GM19025 (cell line): ENCODE measurements at regions not wholly inside any gene's neighbourhood (a gene's known extent, or its start where the extent isn't known, plus 50 kb on each side); places are given as distances from the start of the nearest gene placed in this dataset.

Source experiments
- ATAC-seq: cut with Tn5 transposase; IDR thresholded peaks from one replicate; pipeline ENCODE4 v1.9.1; 2021; ENCODE audit warnings: mild to moderate bottlenecking, low read depth, moderate library complexity; ENCODE audit not compliant: unreplicated experiment

DNA sequence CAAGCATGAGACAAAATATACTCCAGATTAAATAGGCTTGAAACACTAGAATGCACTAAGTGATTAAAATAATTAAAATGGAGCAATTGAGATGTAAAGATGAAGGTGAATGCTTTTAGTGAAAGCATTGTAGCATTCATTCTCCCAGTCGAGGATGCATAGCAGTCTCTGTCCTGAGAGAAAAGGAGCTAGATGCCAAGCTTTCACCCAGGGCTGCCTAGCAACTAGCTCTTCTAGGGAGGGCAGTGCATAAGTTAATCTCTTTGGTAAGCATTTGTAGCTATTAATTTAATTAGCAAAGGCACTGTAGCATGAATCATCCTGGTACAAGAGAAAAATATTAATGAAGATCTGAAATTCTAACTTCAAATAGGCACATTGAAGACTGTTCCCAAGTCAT lies 1014.8 kb downstream of the C4orf33 start:
- no peak for ATAC-seq

DNA sequence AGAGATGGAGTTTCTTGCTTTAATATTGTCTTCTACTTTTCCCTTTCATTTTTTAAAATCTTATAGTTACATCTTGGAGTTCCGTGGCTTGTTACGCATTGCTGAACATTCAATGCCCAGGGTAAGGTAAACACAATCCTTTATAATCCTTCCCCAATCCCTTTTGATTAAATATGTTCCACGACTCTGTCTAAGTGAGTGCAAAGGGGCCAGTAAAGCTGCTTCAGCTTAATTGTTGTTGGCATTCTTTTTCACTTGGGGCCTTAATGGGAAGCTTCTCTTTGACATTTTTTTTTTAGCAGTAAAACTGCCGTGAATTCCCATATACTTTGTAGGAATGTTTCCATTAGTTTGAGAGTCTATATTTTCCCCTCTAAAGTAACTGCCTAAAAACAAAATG lies 1028.1 kb downstream of the C4orf33 start:
- ATAC-seq, result no peak

DNA sequence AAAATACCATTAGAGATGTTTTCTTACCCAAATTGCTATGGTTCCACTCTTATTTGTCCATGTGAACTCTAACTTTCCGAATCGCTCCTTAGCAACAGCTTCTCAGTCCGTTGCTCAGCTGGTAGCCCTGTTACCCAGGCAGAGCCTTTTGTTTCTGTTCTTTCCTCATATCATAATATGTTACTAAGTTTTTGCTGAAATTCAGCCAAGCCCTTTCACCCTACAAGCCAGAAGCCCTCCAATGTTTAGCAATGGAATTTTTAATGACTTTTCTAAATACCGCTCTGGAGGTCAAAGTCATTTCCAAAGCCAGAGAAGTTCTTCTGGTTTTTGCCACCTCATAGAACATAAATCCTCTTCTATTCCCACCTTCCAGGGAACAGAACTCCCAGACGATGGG lies 1029.5 kb downstream of the C4orf33 start:
- no peak for ATAC-seq

DNA sequence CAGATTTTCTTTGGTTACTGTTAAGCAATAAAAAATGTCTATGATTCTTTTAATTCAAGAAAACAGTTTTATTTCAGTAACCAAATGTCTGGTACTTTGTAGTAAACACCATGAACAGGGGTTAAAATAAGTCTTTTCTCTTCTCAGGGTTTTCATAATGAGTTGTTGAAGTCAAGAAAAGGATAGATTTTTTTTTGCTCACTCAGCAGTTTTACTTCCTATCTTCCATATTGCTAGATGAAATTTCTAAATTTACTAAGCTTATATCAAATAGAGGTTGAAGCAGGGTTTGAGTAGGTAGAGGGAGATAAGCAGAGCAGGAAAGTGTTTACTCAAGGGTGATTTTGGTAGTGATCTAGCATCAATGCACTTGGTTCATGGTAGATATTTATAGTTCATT lies 1031.3 kb downstream of the C4orf33 start:
- ATAC-seq, result no peak

DNA sequence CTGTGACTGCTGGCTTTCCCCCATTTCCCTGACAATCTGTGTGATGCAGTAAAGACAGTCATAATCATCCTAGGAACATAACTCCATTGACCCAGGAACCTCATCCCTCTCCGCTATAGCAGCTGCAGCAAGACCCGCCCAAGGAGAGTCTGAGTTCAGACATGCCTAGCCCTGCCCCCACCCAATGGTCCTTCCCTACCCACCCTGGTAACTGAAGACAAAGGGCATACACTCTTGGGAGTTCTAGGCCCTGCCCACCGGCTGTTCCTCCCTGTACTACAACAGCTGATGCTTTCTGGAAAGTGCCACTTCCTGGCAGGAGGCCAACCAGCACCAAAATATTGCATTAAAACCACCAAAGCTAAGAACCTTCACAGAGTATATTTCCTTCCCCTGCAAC lies 1035.6 kb downstream of the C4orf33 start:
- ATAC-seq, result no peak

DNA sequence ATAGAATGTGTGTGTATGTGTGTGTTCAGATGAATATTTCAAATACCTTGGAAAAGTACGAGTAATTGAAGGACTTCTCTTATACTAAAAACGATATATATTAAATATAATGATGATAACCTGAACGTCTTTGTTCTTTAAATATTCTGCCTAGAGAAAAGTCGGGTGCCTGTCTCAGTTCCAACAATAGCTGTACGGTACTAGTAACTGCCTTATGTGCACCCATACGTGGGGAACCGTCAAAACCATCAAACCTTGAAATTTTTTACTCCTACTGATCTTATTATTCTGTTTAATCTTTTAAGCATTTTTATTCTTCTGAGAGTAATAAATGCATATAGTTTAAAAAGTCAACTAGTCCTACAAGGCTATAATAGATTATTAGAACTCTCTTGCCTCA lies 1045.7 kb downstream of the C4orf33 start:
- ATAC-seq, result no peak

DNA sequence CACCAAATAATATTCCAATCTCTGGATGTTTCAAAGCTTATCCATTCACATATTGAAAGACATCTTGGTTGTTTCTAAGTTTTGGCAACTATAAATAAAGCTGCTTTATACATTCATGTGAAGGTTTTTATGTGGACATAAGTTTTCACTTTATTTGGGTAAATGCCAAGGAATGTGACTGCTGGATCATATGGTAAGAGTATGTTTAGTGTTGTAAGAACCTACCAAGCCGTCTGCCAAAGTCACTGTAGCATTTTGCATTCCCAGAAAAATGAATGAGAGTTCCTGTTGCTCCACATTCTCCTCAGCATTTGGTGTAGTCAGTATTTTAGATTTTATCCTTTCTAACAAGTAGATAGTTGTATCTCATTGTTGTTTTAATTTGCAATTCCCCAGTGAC lies 1047.7 kb downstream of the C4orf33 start:
- no peak for ATAC-seq

DNA sequence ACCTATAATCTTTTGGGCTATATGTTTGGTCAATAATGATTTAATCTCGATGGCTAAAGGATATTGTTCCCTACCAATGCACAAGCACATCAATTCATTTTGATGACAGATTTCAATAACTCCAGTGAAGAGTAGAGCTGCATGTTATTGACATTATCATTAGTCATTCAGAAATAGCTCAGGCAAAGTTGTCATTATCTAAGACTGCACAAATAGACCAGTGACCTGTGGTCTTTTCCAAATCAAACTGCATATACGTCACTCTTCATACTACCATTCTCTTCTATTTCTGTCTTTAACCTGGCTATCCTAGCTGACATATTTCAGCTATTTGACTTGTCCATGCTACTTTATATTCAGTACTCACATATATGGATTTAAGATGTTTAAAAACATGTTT lies 1050.8 kb downstream of the C4orf33 start:
- no peak for ATAC-seq

DNA sequence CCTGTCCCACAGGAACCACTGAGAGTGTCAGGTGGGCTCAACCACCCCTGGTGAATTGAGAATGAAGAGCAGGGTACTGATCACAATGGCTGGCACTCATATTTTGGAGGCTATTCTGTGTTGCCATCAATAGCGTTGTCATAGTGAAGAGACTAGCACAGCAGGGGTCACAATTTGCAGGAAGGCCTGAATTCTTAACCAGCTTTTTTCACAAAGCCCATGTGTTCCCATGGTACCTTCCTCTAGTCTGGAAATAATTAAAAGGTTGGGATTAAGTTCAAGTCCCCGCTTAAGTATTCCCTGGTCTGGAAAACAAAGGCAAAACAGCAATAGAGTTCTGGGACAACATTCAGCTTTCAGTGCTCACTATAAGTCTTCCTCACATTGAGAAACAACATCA lies 1051.7 kb downstream of the C4orf33 start:
- ATAC-seq, result no peak

DNA sequence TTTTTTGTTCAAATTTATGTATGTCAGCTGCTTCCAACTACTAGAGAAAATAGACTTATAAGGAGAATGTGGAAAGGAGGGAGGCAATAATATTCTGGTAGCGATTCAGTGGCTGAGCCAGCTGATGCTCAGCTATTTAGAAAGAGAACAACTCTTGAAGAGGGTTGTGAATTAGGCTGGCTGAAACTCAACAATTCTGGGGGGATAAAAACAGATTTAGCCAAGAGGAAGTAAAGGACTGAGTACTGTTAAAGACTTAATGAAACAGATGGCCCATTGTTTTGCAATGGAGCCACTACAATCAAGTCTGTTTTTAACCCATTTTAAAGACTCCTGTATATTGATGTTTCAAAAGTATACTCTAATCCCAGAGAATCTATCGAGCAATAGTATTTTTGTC lies 1058.9 kb downstream of the C4orf33 start:
- ATAC-seq, result no peak

DNA sequence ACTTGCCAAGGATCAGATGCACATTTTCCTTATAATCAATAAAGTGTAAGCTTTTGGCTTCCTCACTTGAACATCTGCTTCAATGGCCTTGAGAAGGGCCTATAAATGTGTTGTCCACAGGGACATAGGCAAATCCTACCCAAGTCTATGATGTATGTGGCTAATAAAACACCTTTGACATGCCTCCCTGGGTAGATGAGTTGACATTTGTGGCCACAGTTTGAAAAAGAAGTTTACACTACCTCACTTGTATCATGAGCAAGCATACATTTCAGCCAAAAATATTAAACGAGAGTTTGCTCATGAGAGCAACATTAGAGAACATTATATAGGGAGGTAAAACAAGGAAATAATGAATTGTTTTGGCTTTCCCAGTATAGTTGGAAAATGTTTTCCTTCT lies 1067.7 kb downstream of the C4orf33 start:
- ATAC-seq, result no peak

DNA sequence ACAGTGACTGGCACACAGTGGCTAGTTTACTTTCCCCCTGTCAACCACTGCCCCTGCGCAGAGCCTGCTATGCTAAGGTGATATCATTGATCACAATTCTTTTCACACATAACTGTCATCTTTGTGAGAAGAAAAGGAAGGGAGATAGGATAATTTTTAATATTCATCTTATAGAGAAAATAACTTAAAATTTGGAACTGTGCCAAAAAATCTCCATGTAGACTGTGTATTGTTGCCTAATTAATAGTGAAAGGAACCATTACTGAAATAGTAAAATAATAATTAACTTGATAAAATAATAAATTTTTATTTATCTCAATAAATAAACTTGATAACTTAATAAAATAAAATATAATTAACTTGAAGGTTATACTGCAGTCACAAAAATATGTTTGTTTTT lies 1069.4 kb downstream of the C4orf33 start:
- no peak for ATAC-seq

DNA sequence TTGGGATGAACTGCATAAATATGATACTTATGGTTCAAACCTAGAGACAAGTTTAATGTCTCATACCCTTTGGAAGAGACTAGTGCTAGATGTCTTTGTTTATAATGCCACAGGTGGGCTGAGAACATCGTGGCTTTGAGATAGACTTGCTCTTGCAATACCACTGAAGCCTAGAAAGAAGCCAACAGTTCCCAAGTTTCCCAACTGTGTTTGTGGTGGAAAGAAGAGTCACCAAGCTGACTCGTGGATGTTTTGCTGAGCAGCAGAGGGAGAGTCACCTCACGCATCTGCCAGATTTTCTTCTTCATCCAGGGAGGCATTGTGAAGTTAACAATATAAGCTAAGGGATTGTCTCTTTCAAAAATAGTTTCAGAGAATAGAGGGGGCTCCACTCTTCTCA lies 1076.2 kb downstream of the C4orf33 start:
- ATAC-seq, result no peak

DNA sequence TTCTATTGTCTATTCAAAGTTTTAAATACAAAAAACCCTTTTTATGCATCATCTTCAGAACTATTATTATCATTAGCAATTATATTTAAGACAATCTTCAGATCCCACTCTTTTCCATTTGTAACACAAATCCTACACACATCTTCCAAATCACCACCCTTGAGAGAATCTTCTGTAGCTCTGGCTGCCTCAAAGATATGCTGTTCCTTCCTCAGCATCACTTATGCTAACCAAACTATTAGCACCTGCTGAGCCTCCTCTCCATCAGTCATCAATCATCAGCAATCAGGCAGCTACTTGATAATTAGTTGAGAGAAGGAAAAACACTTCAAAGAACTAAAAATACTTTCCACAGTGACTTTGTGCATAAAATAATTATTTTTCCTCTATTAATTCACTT lies 1082.2 kb downstream of the C4orf33 start:
- no peak for ATAC-seq

DNA sequence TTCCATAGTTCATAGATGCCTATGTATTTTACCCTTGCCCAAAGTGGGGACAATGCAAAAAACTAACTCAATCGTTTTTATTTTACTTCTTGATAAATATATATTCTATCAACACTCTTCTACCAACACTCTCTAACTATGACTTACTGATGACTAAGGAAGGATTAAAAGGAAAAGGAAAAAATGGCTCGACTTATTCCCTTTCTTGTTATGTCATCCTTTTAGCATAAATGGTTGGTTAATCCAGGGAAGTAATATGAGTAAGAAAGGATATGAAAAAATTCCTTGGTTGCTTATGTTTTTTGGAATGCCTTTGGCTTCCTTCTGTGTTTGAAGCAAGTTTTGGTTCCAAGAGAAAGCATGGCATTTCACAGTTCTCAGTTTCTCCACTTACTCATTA lies 1087.1 kb downstream of the C4orf33 start:
- no peak for ATAC-seq

DNA sequence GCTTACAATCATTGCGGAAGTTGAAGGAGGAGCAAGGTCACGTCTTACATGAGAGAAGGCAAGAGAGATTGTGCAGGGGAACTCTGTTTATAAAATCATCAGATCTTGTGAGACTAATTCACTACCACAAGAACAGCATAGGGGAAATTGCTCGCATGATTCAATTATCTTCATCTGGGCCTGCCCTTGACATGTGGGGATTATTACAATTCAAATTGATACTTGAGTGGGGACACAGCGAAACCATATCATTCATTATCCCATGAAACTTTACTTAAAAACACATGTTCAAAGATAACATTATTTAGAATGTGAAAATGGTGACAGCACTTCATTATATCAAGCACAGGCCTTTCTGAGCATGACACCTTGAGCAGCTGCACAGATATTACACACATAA lies 1087.8 kb downstream of the C4orf33 start:
- no peak for ATAC-seq

DNA sequence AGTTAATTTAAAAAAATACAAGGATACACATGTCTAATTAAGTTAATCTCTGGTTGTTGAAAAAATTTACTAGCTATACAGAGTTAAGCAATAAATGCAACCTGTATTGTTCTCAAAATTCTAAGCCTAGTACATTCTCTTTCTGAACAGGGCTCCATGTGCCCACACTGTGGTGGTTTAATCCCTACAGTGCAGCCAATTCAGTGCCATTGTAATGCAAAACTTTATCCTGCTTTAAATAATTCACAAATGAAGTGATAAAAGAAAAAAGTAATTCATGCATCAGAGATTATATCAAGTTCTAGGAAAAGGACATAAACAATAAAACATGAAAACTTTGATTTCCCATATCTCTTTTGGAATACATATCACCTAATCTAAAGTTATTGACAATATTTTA lies 1089.2 kb downstream of the C4orf33 start:
- no peak for ATAC-seq

DNA sequence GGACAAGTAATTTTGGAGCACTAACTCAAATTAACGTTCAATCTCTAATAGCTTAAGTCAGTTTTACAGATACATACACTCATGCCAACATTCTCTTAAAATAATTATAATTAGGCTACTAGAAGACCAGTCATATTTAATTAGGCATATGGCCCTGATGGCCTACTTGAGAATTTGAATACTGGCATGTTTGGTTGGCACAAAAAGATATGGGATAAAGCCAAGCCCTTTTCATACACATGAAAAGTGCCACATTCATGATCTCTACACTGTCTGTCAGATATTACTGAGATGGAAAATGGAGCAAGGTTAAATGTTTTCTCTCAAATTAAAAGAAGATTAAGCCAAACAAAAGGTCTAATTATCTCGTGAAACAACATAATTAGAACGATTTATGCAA lies 1091.0 kb downstream of the C4orf33 start:
- ATAC-seq, result no peak

DNA sequence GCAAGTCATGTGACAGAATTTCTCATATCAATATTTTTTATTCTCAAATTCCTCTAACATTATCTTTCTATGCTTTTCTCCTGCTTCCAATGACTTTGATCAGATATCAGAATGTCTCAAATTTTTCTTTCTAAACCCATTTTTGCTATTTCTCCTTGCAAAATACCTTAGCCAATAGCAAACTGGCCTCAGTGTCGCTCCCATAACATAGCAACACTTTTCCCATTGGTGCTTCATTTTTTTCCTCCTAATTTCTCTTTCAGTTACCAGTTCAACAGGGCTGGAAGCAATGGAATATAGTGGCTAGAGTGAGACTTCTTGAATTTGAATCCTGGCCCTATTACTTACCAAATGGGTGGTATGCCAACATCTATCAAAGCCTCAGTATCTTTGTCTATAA lies 1091.6 kb downstream of the C4orf33 start:
- ATAC-seq, result no peak

DNA sequence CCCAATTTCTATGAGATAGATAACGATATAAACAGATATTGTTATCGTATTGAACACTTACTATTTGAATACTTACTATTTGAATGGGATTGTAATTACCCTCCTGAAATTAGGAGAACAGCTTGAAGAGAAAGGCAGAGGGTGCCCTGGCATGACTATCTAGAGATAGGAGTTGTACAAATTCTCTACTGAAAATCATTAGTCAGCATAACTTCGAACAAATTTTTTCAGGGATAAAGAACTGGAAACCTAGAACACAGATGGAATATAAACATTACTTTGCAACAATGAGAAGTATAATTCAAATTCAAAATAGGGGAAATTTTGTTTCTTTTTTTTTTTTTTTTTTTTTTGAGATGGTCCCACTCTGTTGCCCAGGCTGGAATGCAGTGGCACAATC lies 1096.8 kb downstream of the C4orf33 start:
- no peak for ATAC-seq

DNA sequence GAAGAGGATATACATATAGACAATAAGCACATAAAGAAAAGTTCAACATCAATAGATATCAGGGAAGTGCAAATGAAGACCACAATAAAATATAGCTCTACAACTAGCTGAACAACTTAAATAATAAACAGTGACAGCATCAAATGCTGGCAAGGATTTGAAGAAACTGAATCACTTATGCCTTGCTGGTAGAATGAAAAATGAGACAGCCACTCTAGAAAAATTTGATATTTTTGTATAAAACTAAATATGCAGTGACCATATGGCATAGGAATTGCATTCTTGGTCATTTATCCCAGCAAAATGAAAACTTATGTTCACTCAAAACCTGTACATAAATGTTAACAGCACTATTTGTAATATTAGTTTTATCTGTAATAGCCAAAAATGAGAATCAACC lies 1102.0 kb downstream of the C4orf33 start:
- ATAC-seq, result no peak

DNA sequence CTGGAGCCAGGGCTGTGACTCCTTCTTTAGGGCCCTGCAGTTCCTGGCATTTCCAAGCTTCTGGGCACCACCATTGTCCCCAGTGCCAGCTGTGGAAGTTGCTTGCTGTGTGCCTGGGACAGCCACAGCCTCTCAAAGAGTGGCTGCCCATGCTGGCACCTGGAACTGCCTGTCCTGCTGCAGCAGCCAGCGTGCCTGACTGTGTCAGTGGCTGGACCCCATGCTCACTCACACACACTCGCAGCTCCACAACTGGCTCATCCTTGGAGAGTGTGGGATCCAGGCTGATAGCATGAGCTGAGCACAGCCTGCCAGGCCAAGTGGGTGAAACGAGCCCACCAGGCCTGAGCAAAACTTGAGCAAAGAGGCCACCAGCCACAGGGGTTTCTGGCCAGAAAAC lies 1107.6 kb downstream of the C4orf33 start:
- ATAC-seq, result no peak

DNA sequence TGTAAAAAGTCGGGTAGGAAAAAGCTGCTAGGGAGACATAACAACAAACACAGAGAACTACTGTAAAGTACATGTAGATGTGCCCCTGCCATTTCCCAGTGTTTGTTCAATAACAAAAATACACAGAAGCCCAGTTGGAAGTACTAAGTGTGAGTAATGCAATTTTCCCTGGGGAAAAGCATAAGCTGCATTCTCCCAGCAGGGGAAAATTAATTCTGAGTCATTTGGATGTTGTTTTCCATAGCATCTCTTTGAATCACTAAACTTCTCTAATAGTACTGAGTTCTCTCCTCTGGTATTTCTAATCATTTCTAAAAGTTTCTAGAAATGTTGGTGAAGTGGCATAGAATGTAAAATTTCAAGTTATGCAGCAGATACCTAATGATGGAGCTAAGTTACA lies 1114.9 kb downstream of the C4orf33 start:
- no peak for ATAC-seq

DNA sequence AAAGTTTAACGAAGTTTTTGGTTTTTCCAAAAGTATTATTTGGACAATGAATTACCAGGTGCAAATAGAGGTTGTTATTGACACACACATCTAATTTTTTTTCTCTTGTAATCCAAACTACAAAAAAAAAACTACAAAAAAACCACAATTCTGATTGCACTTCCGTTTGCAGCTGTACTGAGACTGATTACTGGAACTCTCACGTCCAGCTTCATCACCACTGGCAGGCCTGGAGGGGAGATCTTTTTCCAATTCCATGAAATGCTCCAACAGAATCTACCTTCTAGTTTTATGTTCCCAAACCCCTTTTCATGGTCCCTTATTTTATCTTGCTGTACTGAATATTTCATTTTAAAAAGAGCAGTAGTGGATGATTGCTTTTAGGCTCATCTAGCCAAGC lies 1118.3 kb downstream of the C4orf33 start:
- ATAC-seq, result no peak
